ENCODE measurements at regions not wholly inside any gene's neighbourhood (a gene's known extent, or its start where the extent isn't known, plus 50 kb on each side); places are given as distances from the start of the nearest gene placed in this dataset.
"Not testable (repeated sequence)": the region's sequence is repeated elsewhere in the genome, so short reads cannot be mapped to it uniquely, and the experiment has no call there.

GRCh38 chr21:13802757-13803156, 193.2 kb downstream of the POTED start:
- WGBS, 4 donors = 74 to 77% (median 76%) methylated on average over 7 of the region's 7 CpGs
- H3K9me3 ChIP-seq; H3K4me1 ChIP-seq; H3K4me3 ChIP-seq; H3K27ac ChIP-seq; DNase-seq; H3K36me3 ChIP-seq; ATAC-seq; H3K27me3 ChIP-seq; intact Hi-C loops (cut with DNase I): not testable (repeated sequence)

Data from heart left ventricle (tissue), 16 donors.